ENCODE measurements at regions not wholly inside any gene's neighbourhood (a gene's known extent, or its start where the extent isn't known, plus 50 kb on each side); places are given as distances from the start of the nearest gene placed in this dataset.

- no peaks in the 10 kb centered on the region for H3K27me3 ChIP-seq (ENCODE audit: insufficient read depth, poor library complexity, severe bottlenecking)
- H3K4me3 ChIP-seq (replicated peaks; ENCODE audit: insufficient read depth, low read length), result no peak overlapping the region
- no peak for DNase-seq (ENCODE audit: low read depth in 1 of 2, low spot score in 1 of 2)
- no peak for TF ChIP-seq POLR2AphosphoS5 (IDR thresholded peaks at IDR 0.05; ENCODE audit: low read depth)
- no peak for TF ChIP-seq REST (IDR thresholded peaks at IDR 0.05; ENCODE audit: insufficient replicate concordance, low read depth)
- TF ChIP-seq CTCF (IDR thresholded peaks at IDR 0.05; ENCODE audit: insufficient read depth, low read length), result no peak
- no peak for TF ChIP-seq GABPA (IDR thresholded peaks at IDR 0.05; ENCODE audit: low read depth)
- no peak for TF ChIP-seq SPI1 (IDR thresholded peaks at IDR 0.05; ENCODE audit: borderline replicate concordance, low read depth)
- H3K27ac ChIP-seq (replicated peaks), result no peak overlapping the region
Measured at GRCh38 chr4:181611946-181612600, 631.1 kb upstream of the TENM3 start.

- Histone ChIP-seq H3K4me3 (replicated peaks; ENCODE audit: insufficient read depth, low read length) (no peak overlapping the region), H3K27me3 (ENCODE audit: insufficient read depth, poor library complexity, severe bottlenecking) (no peaks in the 10 kb centered on the region), H3K27ac (replicated peaks) (no peak overlapping the region)
- no peak for DNase-seq (ENCODE audit: low read depth in 1 of 2, low spot score in 1 of 2)
- TF ChIP-seq POLR2AphosphoS5 (IDR thresholded peaks at IDR 0.05; ENCODE audit: low read depth) (no peak), SPI1 (IDR thresholded peaks at IDR 0.05; ENCODE audit: borderline replicate concordance, low read depth) (no peak), CTCF (IDR thresholded peaks at IDR 0.05; ENCODE audit: insufficient read depth, low read length) (no peak), REST (IDR thresholded peaks at IDR 0.05; ENCODE audit: insufficient replicate concordance, low read depth) (no peak), GABPA (IDR thresholded peaks at IDR 0.05; ENCODE audit: low read depth) (no peak)
Measured at GRCh38 chr4:181613200-181613599, 630.0 kb upstream of the TENM3 start.

- no peak for DNase-seq (ENCODE audit: low read depth in 1 of 2, low spot score in 1 of 2)
- no peak for TF ChIP-seq REST (IDR thresholded peaks at IDR 0.05; ENCODE audit: insufficient replicate concordance, low read depth)
- no peak for TF ChIP-seq SPI1 (IDR thresholded peaks at IDR 0.05; ENCODE audit: borderline replicate concordance, low read depth)
- TF ChIP-seq POLR2AphosphoS5 (IDR thresholded peaks at IDR 0.05; ENCODE audit: low read depth), result no peak
- no peak for TF ChIP-seq GABPA (IDR thresholded peaks at IDR 0.05; ENCODE audit: low read depth)
- no peak for TF ChIP-seq CTCF (IDR thresholded peaks at IDR 0.05; ENCODE audit: insufficient read depth, low read length)
Measured at GRCh38 chr4:181618038-181618618, 625.1 kb upstream of the TENM3 start.

More at GRCh38 chr4:181618038-181618618, 625.1 kb upstream of the TENM3 start:
- Histone ChIP-seq H3K4me3 (replicated peaks; ENCODE audit: insufficient read depth, low read length) (no peak overlapping the region), H3K27me3 (ENCODE audit: insufficient read depth, poor library complexity, severe bottlenecking) (no peaks in the 10 kb centered on the region), H3K27ac (replicated peaks) (no peak overlapping the region)

All from HL-60 (cell line).